ENCODE measurements at regions not wholly inside any gene's neighbourhood (a gene's known extent, or its start where the extent isn't known, plus 50 kb on each side); places are given as distances from the start of the nearest gene placed in this dataset.

- no peak for TF ChIP-seq CTCF (IDR thresholded peaks at IDR 0.05; ENCODE audit: extremely low read depth in 1 of 2, insufficient read depth in 1 of 2, low read depth in 1 of 2, low read length in 2 of 2)
- no peak for TF ChIP-seq POLR2A (IDR thresholded peaks at IDR 0.05; ENCODE audit: low read depth, low read length)
Measured at GRCh38 chr4:3669553-3669949, 96.6 kb upstream of the ADRA2C start.

All from endothelial cell of umbilical vein (primary cell).